ENCODE measurements at regions not wholly inside any gene's neighbourhood (a gene's known extent, or its start where the extent isn't known, plus 50 kb on each side); places are given as distances from the start of the nearest gene placed in this dataset.
A peak's percentile ranks its signal among the peaks of the same experiment; 100 is the strongest.

DNA sequence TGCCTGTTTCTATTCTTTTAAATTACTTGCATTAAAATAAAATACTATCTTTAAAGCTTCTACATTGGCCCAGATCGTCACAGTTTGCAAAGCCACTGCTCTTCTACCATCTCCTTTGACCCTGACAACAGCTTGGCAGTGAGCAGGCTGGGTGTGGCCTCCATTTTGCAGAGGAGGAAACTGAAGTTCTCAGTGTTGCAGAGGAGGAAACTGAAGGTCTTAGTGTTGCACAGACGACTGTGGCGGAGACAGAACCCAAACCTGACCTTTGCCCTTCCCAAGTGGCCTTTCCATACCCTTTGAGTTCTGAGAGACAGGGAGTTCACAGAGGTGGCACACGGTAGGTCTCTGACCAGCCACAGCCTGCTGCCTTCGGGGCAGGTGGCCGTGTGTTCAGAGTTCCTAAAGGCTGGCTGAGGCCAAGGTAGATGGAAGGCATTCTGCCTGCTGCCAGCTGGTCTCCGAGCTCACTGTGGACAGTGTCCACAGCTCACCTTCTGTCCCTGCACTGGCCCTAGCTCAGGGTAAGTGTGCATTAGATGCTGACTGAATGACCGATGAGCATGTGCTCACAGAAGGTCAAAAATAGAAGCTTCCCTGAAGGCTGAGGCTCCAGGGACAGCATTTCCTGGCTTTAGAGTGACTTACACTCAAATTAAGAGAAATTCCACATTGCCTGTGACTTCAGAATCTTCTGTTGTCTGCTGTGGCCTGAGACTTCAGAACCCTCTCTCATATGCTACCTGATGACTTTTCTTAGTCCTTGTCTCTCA lies 113.5 kb upstream of the SLC24A3 start:
- TF ChIP-seq, protein P1, sequence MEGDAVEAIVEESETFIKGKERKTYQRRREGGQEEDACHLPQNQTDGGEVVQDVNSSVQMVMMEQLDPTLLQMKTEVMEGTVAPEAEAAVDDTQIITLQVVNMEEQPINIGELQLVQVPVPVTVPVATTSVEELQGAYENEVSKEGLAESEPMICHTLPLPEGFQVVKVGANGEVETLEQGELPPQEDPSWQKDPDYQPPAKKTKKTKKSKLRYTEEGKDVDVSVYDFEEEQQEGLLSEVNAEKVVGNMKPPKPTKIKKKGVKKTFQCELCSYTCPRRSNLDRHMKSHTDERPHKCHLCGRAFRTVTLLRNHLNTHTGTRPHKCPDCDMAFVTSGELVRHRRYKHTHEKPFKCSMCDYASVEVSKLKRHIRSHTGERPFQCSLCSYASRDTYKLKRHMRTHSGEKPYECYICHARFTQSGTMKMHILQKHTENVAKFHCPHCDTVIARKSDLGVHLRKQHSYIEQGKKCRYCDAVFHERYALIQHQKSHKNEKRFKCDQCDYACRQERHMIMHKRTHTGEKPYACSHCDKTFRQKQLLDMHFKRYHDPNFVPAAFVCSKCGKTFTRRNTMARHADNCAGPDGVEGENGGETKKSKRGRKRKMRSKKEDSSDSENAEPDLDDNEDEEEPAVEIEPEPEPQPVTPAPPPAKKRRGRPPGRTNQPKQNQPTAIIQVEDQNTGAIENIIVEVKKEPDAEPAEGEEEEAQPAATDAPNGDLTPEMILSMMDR (IDR thresholded peaks at IDR 0.05; ENCODE audit: poor library complexity, severe bottlenecking), result no peak
- Histone ChIP-seq H3K27me3 (ENCODE audit: insufficient read depth, poor library complexity, severe bottlenecking) (no peaks in the 10 kb centered on the region), H3K4me1 (ENCODE audit: insufficient read depth, poor library complexity, severe bottlenecking) (no peaks in the 10 kb centered on the region), H3K4me3 (ENCODE audit: severe bottlenecking) (no peak overlapping the region), H3K36me3 (ENCODE audit: low read depth) (no peaks in the 10 kb centered on the region), H3K9me3 (ENCODE audit: severe bottlenecking) (no peaks in the 10 kb centered on the region), H3K27ac (ENCODE audit: poor library complexity, severe bottlenecking) (no peak overlapping the region)
- DNase-seq (ENCODE audit: low spot score) (no peak), ATAC-seq (ENCODE audit: low read depth) (no peak)

DNA sequence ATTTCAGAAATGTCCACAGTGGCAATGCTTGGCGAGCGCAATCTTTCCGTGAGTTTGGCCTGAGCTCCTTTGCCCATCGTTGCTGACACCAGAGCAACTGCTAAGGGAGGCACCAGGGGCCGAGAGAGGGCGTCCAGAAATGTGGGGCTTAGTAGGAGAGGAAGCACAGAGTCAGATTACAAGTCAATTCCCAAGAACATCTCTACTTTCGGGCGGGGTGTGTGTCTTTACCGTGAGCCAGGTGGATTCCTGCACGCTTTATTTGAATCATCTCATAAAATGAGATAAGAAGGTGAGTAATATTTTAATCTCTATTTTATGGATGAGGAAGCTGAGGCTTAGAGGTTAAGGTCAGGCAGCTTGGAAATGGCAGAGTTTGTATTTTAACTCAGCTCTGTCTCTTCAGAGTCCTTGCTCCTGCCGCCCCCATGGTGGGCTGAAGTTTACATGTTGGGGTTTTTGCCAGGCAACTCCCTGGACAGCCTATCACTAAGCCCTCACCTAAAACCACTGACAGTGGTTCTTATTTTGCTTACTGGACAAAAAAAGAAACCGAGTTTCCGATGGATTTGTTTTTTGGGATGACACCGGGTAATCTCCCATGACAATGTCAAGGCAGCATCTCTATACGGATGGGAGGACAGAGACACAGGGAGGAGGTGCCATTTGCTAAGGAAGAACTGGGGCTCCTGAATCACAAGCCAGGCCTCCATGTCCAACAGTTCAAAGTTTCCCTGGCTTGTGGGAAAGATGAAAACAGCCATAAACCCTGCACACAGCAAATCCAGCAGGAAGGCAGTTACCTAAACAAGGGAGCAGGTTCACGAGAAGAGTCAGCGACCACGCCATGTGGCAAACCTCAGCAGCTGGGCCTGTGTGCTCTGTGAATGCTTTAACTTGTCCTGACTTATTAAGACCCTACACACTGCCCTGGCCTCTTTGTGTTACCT lies 112.6 kb upstream of the SLC24A3 start:
- Histone ChIP-seq H3K27ac (ENCODE audit: poor library complexity, severe bottlenecking) (no peak overlapping the region), H3K9me3 (ENCODE audit: severe bottlenecking) (no peaks in the 10 kb centered on the region), H3K4me1 (ENCODE audit: insufficient read depth, poor library complexity, severe bottlenecking) (no peaks in the 10 kb centered on the region), H3K27me3 (ENCODE audit: insufficient read depth, poor library complexity, severe bottlenecking) (no peaks in the 10 kb centered on the region), H3K36me3 (ENCODE audit: low read depth) (no peaks in the 10 kb centered on the region), H3K4me3 (ENCODE audit: severe bottlenecking) (no peak overlapping the region)
- DNase-seq (ENCODE audit: low spot score), result no peak
- TF ChIP-seq, protein P1 (IDR thresholded peaks at IDR 0.05; ENCODE audit: poor library complexity, severe bottlenecking), result no peak
- ATAC-seq (ENCODE audit: low read depth), result peak; percentile 42; the same call in 1 of the 3 replicates

DNA sequence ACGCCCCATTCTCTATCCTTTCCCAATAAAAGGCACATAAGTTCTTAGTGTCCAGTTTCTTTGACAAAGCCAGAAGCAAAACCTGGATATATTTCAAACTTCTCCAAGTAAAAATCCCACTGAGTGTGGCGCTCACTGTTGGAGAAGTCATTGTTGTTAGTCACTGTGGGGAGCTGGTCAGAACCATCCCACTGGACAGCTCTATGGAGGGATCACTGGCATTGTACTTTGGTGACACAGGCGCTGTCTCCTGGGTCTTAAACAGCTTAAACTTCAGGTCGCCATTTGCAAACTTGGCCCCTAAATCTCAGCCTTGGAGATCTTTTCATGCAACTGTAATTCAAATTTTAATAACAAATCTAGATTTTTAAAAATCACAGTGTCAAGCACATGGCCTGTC lies 111.5 kb upstream of the SLC24A3 start:
- Histone ChIP-seq H3K9me3 (ENCODE audit: severe bottlenecking) (no peaks in the 10 kb centered on the region), H3K36me3 (ENCODE audit: low read depth) (no peaks in the 10 kb centered on the region), H3K4me3 (ENCODE audit: severe bottlenecking) (no peak overlapping the region), H3K27me3 (ENCODE audit: insufficient read depth, poor library complexity, severe bottlenecking) (no peaks in the 10 kb centered on the region), H3K27ac (ENCODE audit: poor library complexity, severe bottlenecking) (no peak overlapping the region), H3K4me1 (ENCODE audit: insufficient read depth, poor library complexity, severe bottlenecking) (no peaks in the 10 kb centered on the region)
- TF ChIP-seq, protein P1 (IDR thresholded peaks at IDR 0.05; ENCODE audit: poor library complexity, severe bottlenecking), result no peak
- ATAC-seq (ENCODE audit: low read depth), result no peak
- DNase-seq (ENCODE audit: low spot score), result no peak

DNA sequence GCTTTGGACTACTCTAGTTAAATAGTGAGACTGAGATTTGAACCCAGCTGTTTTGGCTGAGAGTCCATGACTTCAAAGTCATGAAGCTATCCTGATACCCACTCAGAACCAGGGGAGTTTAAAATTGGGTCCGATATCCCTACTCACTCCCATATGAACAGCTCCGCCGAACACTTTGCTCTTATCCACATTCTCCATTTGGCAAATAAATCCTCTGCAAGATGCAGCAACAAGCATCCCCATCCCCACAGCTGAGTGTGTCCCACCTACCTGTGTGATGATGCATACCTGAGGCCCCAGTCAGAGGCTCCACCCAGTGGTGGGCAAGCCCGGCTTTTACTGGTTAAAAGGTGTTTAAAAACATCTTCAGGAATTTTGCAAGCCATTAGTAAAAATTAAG lies 108.3 kb upstream of the SLC24A3 start:
- Histone ChIP-seq H3K4me3 (ENCODE audit: severe bottlenecking) (no peak overlapping the region), H3K4me1 (ENCODE audit: insufficient read depth, poor library complexity, severe bottlenecking) (no peaks in the 10 kb centered on the region), H3K36me3 (ENCODE audit: low read depth) (no peaks in the 10 kb centered on the region), H3K27ac (ENCODE audit: poor library complexity, severe bottlenecking) (no peak overlapping the region), H3K9me3 (ENCODE audit: severe bottlenecking) (no peaks in the 10 kb centered on the region), H3K27me3 (ENCODE audit: insufficient read depth, poor library complexity, severe bottlenecking) (no peaks in the 10 kb centered on the region)
- no peak for DNase-seq (ENCODE audit: low spot score)
- TF ChIP-seq, protein P1 (IDR thresholded peaks at IDR 0.05; ENCODE audit: poor library complexity, severe bottlenecking), result no peak
- no peak for ATAC-seq (ENCODE audit: low read depth)
